ENCODE measurements at regions not wholly inside any gene's neighbourhood (a gene's known extent, or its start where the extent isn't known, plus 50 kb on each side); places are given as distances from the start of the nearest gene placed in this dataset.
"Not testable (repeated sequence)": the region's sequence is repeated elsewhere in the genome, so short reads cannot be mapped to it uniquely, and the experiment has no call there.

GRCh38 chr12:59079472-59079871 is 159.2 kb upstream of the LRIG3 start:
- no peak for DNase-seq

GRCh38 chr12:59079002-59079401 is 158.7 kb upstream of the LRIG3 start:
- DNase-seq = no peak

DNA sequence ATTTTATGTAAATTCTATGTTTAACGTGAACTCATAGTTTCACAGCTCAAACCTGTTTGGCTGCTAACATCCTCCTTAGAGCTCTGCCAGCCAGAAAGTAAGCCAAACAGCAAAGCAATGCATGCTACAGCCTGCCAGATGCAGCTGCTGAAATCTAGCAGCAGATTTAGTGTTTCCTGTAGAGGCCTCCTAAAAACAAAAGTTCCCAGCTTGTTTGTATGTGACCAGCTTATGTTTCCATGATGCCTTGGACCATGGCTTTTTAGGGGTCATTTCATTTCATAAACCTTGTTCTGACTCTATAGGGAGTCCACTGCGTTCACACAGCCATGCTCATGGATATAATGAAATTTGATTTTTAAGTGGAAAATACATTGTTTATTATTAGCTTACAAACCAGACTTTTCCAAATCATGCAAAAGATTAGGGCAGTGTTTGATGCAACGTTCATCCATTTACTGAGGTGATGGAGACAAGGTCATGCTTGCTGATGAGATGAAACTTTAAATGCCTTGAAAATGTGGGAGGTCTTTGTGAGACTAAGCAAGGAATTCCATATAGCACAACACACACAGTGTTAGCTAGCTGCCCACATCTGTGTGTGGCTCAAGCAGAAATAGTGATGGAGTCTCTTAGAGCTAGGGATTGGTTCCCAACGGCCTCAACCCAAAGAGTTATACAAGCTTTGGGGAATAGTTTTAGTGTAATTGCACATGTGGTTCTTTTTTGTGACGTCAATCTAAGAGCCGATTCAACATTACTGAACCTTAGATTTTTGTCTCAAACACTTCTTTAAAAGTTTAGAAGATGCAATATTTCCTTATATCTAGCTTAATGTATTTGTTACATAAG is 157.5 kb upstream of the LRIG3 start:
- peak in 1 of 3 experiments; percentile 46 for DNase-seq

GRCh38 chr12:59077153-59077552 is 156.8 kb upstream of the LRIG3 start:
- DNase-seq = no peak

- peak in 2 of 3 experiments; percentile 14 to 26 for DNase-seq
Measured at GRCh38 chr12:59076622-59077021, 156.3 kb upstream of the LRIG3 start.

GRCh38 chr12:59075968-59076490 is 155.7 kb upstream of the LRIG3 start:
- no peak for DNase-seq

DNA sequence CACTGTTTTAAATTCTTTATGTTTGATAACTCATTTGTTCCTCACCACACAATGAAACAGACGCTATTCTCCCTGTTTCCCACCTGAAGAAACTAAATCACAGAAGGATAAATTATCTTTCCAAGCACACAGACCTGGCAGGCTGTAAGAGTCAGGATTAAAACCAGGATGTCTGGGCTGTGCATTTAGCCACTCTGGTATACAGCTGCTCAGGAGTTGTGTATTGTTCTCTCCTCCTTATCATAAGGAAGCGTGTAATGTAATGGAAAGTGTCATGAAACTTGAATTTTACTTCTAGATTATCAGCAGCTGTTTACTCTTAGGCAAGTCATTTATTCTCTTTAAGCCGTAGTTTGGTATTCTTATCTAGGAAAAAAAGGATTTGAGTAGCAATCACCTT is 154.8 kb upstream of the LRIG3 start:
- DNase-seq = no peak

- DNase-seq = peak in 2 of 3 experiments; percentile 18 to 84
Measured at GRCh38 chr12:59070322-59070933, 150.1 kb upstream of the LRIG3 start.

GRCh38 chr12:59069516-59069915 is 149.2 kb upstream of the LRIG3 start:
- DNase-seq = no peak

GRCh38 chr12:59068436-59068835 is 148.1 kb upstream of the LRIG3 start:
- no peak for DNase-seq

DNA sequence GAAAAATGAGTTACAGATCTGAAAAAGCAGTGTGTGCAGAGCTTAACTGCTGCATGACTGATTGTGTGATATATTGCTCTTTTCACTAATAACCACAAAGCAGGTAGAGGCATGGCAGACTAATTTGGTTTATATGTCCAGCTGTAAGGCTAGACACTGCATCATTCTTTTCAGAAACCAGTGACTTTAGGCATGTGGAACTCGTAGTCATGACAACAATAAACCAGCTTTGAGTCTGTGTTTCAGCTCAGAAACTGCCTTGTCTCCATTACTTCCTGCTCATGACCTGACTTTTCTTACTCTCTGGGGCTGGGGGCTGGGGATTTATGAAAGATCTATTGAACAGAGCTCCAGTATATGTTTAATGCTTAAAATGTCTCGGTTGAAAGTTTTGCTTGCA is 146.8 kb upstream of the LRIG3 start:
- peak in 2 of 3 experiments; percentile 57 to 90 for DNase-seq

DNA sequence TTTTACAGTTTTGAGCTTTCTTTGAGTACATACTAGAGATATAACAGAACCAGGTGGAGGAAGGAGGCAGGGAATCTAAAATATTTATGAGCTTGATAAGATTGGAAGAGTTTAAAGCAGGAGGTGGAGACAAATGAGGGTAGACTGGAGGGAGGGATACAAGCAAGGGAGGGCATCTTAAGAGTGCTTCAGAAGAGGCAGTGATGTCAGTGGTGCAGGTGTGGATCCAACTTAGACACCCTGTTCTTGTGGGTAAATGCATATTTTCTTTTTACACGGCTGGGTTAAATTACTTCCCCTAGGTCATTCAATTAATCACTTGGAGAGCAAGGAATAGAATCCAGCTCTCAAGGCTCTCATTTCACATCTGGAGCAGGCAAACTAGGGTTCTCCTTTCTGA is 146.1 kb upstream of the LRIG3 start:
- peak in 2 of 3 experiments; percentile 52 to 64 for DNase-seq

GRCh38 chr12:59059088-59059935 is 139.0 kb upstream of the LRIG3 start:
- no peak for DNase-seq

DNA sequence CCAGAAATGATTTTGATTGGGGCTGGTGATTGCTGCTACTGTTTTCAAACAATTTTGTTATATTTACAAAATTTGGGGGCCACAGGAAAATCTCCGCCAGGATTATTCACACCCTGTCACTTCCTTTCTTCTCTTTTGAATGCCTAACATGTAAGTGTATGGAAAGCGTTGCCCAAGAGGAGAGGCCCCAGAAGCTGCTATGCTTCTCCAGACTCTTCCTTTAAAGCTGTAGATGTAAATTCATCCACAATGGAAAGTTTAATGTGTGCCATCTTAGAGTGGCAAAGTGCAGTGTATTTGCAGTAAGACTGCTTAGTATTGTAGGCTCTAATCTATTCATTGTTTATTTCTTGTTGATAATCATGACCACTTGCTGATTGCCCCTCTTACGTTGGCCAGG is 136.7 kb upstream of the LRIG3 start:
- DNase-seq = no peak

DNA sequence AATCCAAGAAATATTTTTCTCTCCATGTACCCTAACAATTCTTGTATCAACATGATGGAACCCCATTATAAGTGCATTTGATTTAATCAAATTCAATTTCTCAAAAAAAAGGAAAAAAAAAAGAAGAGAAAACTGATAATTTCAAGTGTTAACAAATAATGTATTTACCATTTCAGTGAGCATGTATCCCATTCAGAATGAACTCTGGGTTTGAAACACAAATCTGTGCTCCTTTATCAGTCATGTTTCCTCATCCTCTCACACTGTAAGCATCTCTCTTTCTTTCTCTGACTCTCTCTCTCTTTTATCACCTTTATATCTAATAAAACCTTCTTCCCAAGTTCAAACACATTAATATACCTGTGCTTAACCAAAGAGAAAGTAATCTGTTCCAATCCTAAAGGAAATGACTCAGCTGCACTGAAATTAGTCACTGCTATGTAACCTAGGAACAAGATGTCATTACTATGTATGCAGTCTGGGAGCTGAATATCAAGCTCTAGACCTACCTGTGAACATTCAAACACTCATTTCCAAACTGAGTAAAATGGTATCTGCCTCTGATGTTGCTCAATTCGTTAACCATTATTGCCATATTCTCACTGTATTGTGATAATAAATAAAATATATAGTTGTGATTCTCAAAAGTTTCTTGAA is 135.0 kb upstream of the LRIG3 start:
- peak in 2 of 3 experiments; percentile 14 to 63 for DNase-seq

DNA sequence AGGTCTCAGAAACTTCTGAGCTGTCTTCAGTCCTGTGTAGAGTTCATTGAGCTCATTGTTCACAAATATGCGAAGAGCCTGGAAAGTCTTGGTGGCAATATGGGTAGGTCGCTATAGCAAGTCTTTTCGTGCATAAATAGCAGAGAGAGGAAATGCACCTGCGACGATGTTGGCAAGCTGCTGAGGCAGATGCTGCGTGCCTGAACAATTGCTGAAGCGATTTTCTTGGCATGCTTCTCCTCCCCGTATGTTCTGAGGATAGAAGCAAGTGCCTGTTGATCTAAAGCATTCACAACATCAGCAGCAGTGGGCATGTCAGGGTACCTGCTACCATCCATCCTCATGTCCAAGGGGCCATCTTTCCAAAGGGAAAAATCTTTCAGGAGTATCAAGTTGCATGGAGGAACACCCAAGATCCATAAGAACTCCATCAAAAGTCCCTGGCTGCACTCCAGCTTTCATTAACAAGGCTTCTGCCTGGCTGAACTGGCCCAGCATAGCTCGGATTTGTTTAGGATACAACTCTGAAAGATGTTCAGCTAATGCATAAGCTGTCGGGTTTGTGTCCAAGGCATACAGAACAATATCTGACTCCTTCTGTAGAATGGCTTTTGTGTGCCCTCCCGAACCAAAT is 133.1 kb upstream of the LRIG3 start:
- DNase-seq = not testable (repeated sequence)

GRCh38 chr12:59046763-59047534 is 126.6 kb upstream of the LRIG3 start:
- no peak for DNase-seq

DNA sequence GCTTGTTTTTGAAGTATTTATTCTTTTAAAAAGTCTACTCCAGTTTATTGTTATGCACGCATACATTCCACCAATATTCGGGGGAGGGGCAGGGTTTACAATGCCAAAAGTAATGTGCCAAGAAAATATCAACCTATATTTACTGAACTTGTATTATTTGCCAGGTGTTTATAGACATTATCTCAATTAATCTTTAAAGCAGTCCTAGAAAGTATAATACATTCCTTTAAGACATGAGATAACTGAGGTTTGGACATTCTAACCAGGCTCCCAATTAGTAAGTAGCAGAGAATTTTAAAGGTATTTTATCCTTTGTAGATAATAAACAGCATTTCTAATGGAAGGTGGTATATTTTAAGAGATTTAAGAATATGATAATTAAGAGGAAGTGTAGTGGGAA is 124.5 kb upstream of the LRIG3 start:
- DNase-seq = no peak

DNA sequence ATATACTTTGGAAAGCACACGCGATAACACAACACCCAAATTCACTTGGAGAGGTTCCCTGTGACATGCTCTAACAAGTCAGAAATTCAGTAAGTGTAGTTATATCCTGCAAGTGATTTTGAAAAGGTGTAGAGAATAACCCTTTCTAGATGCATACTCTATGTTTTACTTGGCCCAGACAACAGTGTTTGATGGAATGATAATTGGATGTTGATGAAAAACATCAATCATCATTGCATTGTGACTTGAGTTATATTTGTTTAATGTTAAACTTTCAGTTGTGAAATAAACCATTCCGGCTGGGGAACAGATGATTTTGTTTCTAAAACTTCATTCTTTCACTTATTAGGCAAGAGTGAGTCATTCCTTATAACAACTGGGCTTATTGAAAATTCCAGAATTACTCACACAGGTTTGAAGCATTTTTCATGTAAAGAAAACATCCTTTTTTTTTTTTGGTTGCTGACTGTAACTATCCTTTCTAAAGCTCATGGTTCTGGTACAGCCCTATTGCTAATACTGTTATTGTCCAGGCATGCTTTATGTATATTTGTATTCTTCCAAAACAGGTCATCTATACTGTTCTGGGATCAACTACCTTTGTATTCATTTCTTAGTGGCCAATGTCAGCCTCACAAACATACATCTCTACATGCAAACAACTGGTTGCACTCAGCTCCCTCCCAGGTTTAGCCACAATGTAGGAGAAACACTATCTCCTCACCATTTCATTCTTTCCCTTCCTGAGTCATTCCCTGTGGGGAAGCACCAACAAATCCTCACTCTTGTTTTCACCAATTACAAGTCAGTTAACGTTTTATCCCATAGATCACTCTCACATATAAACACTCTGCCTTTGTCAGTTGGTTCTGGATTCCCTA is 121.2 kb upstream of the LRIG3 start:
- no peak for DNase-seq

DNA sequence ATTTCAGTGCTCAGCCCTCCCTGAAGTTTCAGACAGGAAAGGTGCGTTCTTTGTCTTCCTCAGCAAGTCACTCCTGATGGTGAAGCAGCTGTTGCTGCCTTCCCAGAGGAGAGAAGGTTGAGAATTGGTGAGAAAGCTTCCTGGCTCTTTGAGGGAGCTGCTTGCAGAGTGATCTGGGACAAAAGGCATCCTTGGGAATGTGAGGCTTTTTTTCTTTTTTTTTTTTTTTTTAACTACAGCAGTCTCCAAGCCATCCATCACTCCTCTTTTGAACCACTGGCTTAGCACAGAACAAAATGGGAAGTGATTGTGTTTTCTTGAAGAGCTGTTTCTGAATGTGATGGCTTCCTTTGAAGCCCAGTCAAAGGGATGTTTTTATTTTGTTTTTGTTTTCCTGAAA is 120.4 kb upstream of the LRIG3 start:
- peak in 2 of 3 experiments; percentile 24 to 57 for DNase-seq
